IMR-90 (cell line): ENCODE measurements at regions not wholly inside any gene's neighbourhood (a gene's known extent, or its start where the extent isn't known, plus 50 kb on each side); places are given as distances from the start of the nearest gene placed in this dataset.

ENCODE experiments used
- ATAC-seq: fragments of 200-7000 bp; cut with Tn5 transposase; 2 replicates; pipeline ENCODE4 v1.9.1; 2020; ENCODE audit warnings: low read depth, mild to moderate bottlenecking, moderate library complexity
- BruUV-seq: library from RNA; stranded (reverse); fragments of 400-500 nt; replicated peaks from 2 replicates; lab custom pipeline; 2021; lab: Mats Ljungman, UMichigan
- CTCF ChIA-PET: fragments of 300-600 bp; formaldehyde crosslinking; extraction: SDS; loops from one replicate; lab custom pipeline; 2021; ENCODE audit warnings: antibody characterized with exemption; lab: Yijun Ruan, JAX
- POLR2A ChIA-PET: fragments of 300-600 bp; sonication (Branson Sonifier 250); formaldehyde crosslinking; loops from one replicate; lab custom pipeline; 2022; ENCODE audit warnings: antibody characterized with exemption; ENCODE audit not compliant: unreplicated experiment; lab: Charles Lee
- DNase-seq: peaks from one replicate; pipeline ENCODE4 v3.0.0; 2013
- H2AFZ ChIP-seq: replicated peaks from 2 replicates; pipeline ENCODE3; 2013; ENCODE audit warnings: low read length, mild to moderate bottlenecking; ENCODE audit not compliant: poor library complexity
- H2AK5ac ChIP-seq: 2 replicates; pipeline ENCODE4 v1.6.1; 2013; ENCODE audit warnings: low read depth, low read length, inconsistent platforms
- H2AK9ac ChIP-seq: replicated peaks from 2 replicates; pipeline ENCODE3; 2013; ENCODE audit warnings: mild to moderate bottlenecking, low read depth, low read length, moderate library complexity; ENCODE audit not compliant: poor library complexity
- H2BK120ac ChIP-seq: 2 replicates; pipeline ENCODE4 v1.6.1; 2013; ENCODE audit warnings: low read depth, low read length, inconsistent platforms
- H2BK15ac ChIP-seq: 3 replicates; pipeline ENCODE4 v1.6.1; 2013; ENCODE audit warnings: low read depth, low read length, inconsistent platforms
- H2BK20ac ChIP-seq: 2 replicates; pipeline ENCODE4 v1.6.1; 2013; ENCODE audit warnings: low read depth, mild to moderate bottlenecking, inconsistent platforms, low read length, moderate library complexity
- H2BK5ac ChIP-seq: 2 replicates; pipeline ENCODE4 v1.6.1; 2013; ENCODE audit warnings: mild to moderate bottlenecking, low read depth, low read length, inconsistent platforms; ENCODE audit not compliant: poor library complexity, severe bottlenecking
- H3K14ac ChIP-seq: replicated peaks from 2 replicates; pipeline ENCODE4 v1.6.1; 2013; ENCODE audit warnings: low read depth, low read length, inconsistent platforms
- H3K18ac ChIP-seq: 2 replicates; pipeline ENCODE4 v1.6.1; 2013; ENCODE audit warnings: low read depth, low read length, control low read depth
- H3K23ac ChIP-seq: 2 replicates; pipeline ENCODE4 v1.6.1; 2013; ENCODE audit warnings: low read depth, low read length, inconsistent platforms
- H3K27ac ChIP-seq: 2 replicates; pipeline ENCODE4 v1.5.1; 2013; ENCODE audit warnings: mild to moderate bottlenecking, control low read depth, low read length; ENCODE audit not compliant: insufficient read depth
- H3K27me3 ChIP-seq: 2 replicates; pipeline ENCODE4 v1.6.1; 2013; ENCODE audit warnings: low read length; ENCODE audit not compliant: control insufficient read depth, insufficient read depth
- H3K36me3 ChIP-seq: 2 replicates; pipeline ENCODE4 v1.6.1; 2013; ENCODE audit warnings: low read length, mixed read lengths; ENCODE audit not compliant: control insufficient read depth, insufficient read depth
- H3K4ac ChIP-seq: 2 replicates; pipeline ENCODE4 v1.6.1; 2013; ENCODE audit warnings: low read depth, low read length, inconsistent platforms
- H3K4me1 ChIP-seq: 2 replicates; pipeline ENCODE4 v1.6.1; 2013; ENCODE audit warnings: low read length, mixed read lengths; ENCODE audit not compliant: control insufficient read depth, insufficient read depth
- H3K4me2 ChIP-seq: 2 replicates; pipeline ENCODE4 v1.6.1; 2013; ENCODE audit warnings: low read depth, mild to moderate bottlenecking, control low read depth, low read length, moderate library complexity
- H3K4me3 ChIP-seq: 2 replicates; pipeline ENCODE4 v1.5.1; 2013; ENCODE audit warnings: low read depth, mild to moderate bottlenecking, control low read depth, low read length, moderate library complexity; ENCODE audit not compliant: insufficient read depth
- H3K56ac ChIP-seq: 2 replicates; pipeline ENCODE4 v1.6.1; 2013; ENCODE audit warnings: low read length, inconsistent platforms; ENCODE audit not compliant: insufficient read depth; ENCODE audit errors: extremely low read depth
- H3K79me1 ChIP-seq, 2 experiments: 2 replicates each; pipeline ENCODE4 v1.6.1; 2013; ENCODE audit warnings: low read length in 2 of 2, inconsistent platforms in 1 of 2, low read depth in 1 of 2
- H3K9ac ChIP-seq: 2 replicates; pipeline ENCODE4 v1.6.1; 2013; ENCODE audit warnings: low read depth, low read length, control low read depth
- H3K9me1 ChIP-seq: 2 replicates; pipeline ENCODE4 v1.6.1; 2013; ENCODE audit warnings: low read length, inconsistent platforms; ENCODE audit not compliant: insufficient read depth
- H3K9me3 ChIP-seq: 2 replicates; pipeline ENCODE4 v1.6.1; 2013; ENCODE audit warnings: low read length; ENCODE audit not compliant: control insufficient read depth, insufficient read depth
- H4K20me1 ChIP-seq: 2 replicates; pipeline ENCODE4 v1.6.1; 2013; ENCODE audit warnings: low read length, inconsistent platforms; ENCODE audit not compliant: insufficient read depth
- H4K5ac ChIP-seq: 2 replicates; pipeline ENCODE4 v1.6.1; 2013; ENCODE audit warnings: mild to moderate bottlenecking, low read depth, low read length, control low read depth
- H4K8ac ChIP-seq, 2 experiments: 2 replicates each; pipeline ENCODE4 v1.6.1; 2013; ENCODE audit warnings: low read depth in 2 of 2, low read length in 2 of 2, control low read depth in 1 of 2, inconsistent platforms in 1 of 2
- H4K91ac ChIP-seq: 2 replicates; pipeline ENCODE4 v1.6.1; 2013; ENCODE audit warnings: low read depth, low read length, inconsistent platforms; ENCODE audit not compliant: insufficient read depth
- CEBPB ChIP-seq: IDR thresholded peaks from 2 replicates; pipeline ENCODE4 v1.6.1; 2012; ENCODE audit warnings: low read depth, low read length, improper control_type of control experiment
- ELK1 ChIP-seq: fragments of 150-350 bp; IDR thresholded peaks from 2 replicates; pipeline ENCODE4 v1.6.1; 2016; ENCODE audit warnings: low read depth, mild to moderate bottlenecking, low read length, moderate library complexity, borderline replicate concordance
- FOS ChIP-seq: fragments of 150-350 bp; IDR thresholded peaks from 2 replicates; pipeline ENCODE4 v1.6.1; 2016; ENCODE audit warnings: low read depth, low read length
- MAFK ChIP-seq: IDR thresholded peaks from 2 replicates; pipeline ENCODE4 v1.6.1; 2012; ENCODE audit warnings: low read depth, low read length, improper control_type of control experiment
- MXI1 ChIP-seq: IDR thresholded peaks from 2 replicates; pipeline ENCODE4 v1.6.1; 2012; ENCODE audit warnings: low read depth, mild to moderate bottlenecking, low read length, moderate library complexity, borderline replicate concordance
- POLR2A ChIP-seq: IDR thresholded peaks from 2 replicates; pipeline ENCODE4 v1.6.1; 2012; ENCODE audit warnings: mild to moderate bottlenecking, low read depth, low read length
- SMC3 ChIP-seq: fragments of 150-350 bp; IDR thresholded peaks from 2 replicates; pipeline ENCODE4 v1.6.1; 2016; ENCODE audit warnings: low read depth, mild to moderate bottlenecking, antibody characterized with exemption, low read length, moderate library complexity
- USF2 ChIP-seq: fragments of 150-350 bp; IDR thresholded peaks from 2 replicates; pipeline ENCODE4 v1.6.1; 2017; ENCODE audit warnings: mild to moderate bottlenecking, antibody characterized with exemption, low read length, low read depth
- WGBS, 2 experiments: methylation state at CpG; one replicate each; pipeline versions ENCODE4 v1.1.5 to v1.1.7; 2013; ENCODE audit warnings: missing lambda C conversion rate in 2 of 2; ENCODE audit not compliant: insufficient read length in 1 of 2; ENCODE audit errors: extremely low coverage in 2 of 2; 5-methylcytosine and 5-hydroxymethylcytosine counted together
- dilution Hi-C: fragments of 300-500 bp; cut with HindIII; formaldehyde crosslinking; loops from one replicate; pipeline ENCODE4 v1.14.3; 2018; ENCODE audit warnings: low sequenced_read_pairs; ENCODE audit not compliant: unreplicated experiment
- in situ Hi-C: fragments of 300-500 bp; cut with MboI; formaldehyde crosslinking; loops from 3 replicates; pipeline ENCODE4 v1.14.3; 2019; ENCODE audit warnings: low sequenced_read_pairs, inconsistent platforms, mixed read lengths
- intact Hi-C: fragments of 100-400 bp; cut with micrococcal nuclease; formaldehyde crosslinking; loops from 2 replicates; pipeline ENCODE4 v1.10.0; 2022

GRCh38 chr10:129391464-129391863 lies 75.6 kb upstream of the MGMT start:
- Histone ChIP-seq H2BK5ac (no peak overlapping the region), H3K18ac (no peak overlapping the region), H4K20me1 (no peaks in the 10 kb centered on the region), H3K27ac (no peak overlapping the region), H4K91ac (no peak overlapping the region), H2AK5ac (no peak overlapping the region), H3K9me1 (no peaks in the 10 kb centered on the region), H3K4me2 (no peak overlapping the region), H3K79me1 (no peaks in the 10 kb centered on the region), H3K9ac (no peak overlapping the region), H3K23ac (no peak overlapping the region), H4K8ac (no peak overlapping the region), H3K4ac (no peak overlapping the region), H3K4me1 (no peaks in the 10 kb centered on the region), H4K5ac (no peak overlapping the region), H2BK20ac (no peak overlapping the region), H2AK9ac (no peak overlapping the region), H3K9me3 (peaks cover 2% of the 10 kb centered on the region; the same call in 1 of the 2 replicates), H3K27me3 (peaks cover 1% of the 10 kb centered on the region; the same call in 1 of the 2 replicates), H3K56ac (no peak overlapping the region), H2BK120ac (no peak overlapping the region), H2BK15ac (no peak overlapping the region), H3K4me3 (no peak overlapping the region), H2AFZ (no peak overlapping the region), H3K14ac (no peak overlapping the region), H3K36me3 (no peaks in the 10 kb centered on the region)
- WGBS, 2 experiments: 90% methylated on average over 3 of the region's 8 CpGs; no CpG with 5 or more reads in 1 of the 2 experiments
- POLR2A ChIA-PET: no interaction called here
- BruUV-seq: no TSS peak
- no peak for DNase-seq
- no peak for ATAC-seq
- TF ChIP-seq CEBPB (no peak), ELK1 (no peak), FOS (no peak), USF2 (no peak), MXI1 (no peak), MAFK (no peak), SMC3 (no peak), POLR2A (no peak)
- CTCF ChIA-PET: no interaction called here
- dilution Hi-C loops: no loop called here
- intact Hi-C loops: no loop called here
- in situ Hi-C loops: no loop called here
